ENCODE measurements at regions not wholly inside any gene's neighbourhood (a gene's known extent, or its start where the extent isn't known, plus 50 kb on each side); places are given as distances from the start of the nearest gene placed in this dataset.
"Not testable (repeated sequence)": the region's sequence is repeated elsewhere in the genome, so short reads cannot be mapped to it uniquely, and the experiment has no call there.

GRCh38 chr12:128026696-128027574 is 240.0 kb upstream of the TMEM132C start:
- Histone ChIP-seq H2AFZ (ENCODE audit: low read length) (no peak overlapping the region), H3K27me3 (ENCODE audit: insufficient read depth, low read length) (no peaks in the 10 kb centered on the region), H3K4me3 (ENCODE audit: low read depth, low read length, poor library complexity, severe bottlenecking) (no peak overlapping the region), H3K4me2 (ENCODE audit: low read length) (no peak overlapping the region), H3K36me3 (ENCODE audit: insufficient read depth, low read length) (no peaks in the 10 kb centered on the region), H3K9me3 (ENCODE audit: low read length) (no peaks in the 10 kb centered on the region), H4K20me1 (ENCODE audit: insufficient read depth, low read length) (no peaks in the 10 kb centered on the region), H3K79me2 (ENCODE audit: insufficient read depth, low read length) (no peaks in the 10 kb centered on the region), H3K4me1 (ENCODE audit: insufficient read depth, low read length, severe bottlenecking) (no peaks in the 10 kb centered on the region), H3K9me2 (ENCODE audit: low read depth, low read length) (no peaks in the 10 kb centered on the region), H3K27ac (ENCODE audit: low read depth, low read length, poor library complexity, severe bottlenecking) (no peak overlapping the region), H3F3A (ENCODE audit: insufficient read depth, low read length) (no peaks in the 10 kb centered on the region), H3K9ac (ENCODE audit: low read length) (no peak overlapping the region)
- TF ChIP-seq CTCF (IDR thresholded peaks at IDR 0.05; ENCODE audit: low read length): no peak

- no peak overlapping the region for H2AFZ ChIP-seq (ENCODE audit: low read length)
- H3K79me2 ChIP-seq (ENCODE audit: insufficient read depth, low read length): no peaks in the 10 kb centered on the region
- H3K27ac ChIP-seq (ENCODE audit: low read depth, low read length, poor library complexity, severe bottlenecking): no peak overlapping the region
- H3K27me3 ChIP-seq (ENCODE audit: insufficient read depth, low read length): no peaks in the 10 kb centered on the region
- H4K20me1 ChIP-seq (ENCODE audit: insufficient read depth, low read length): no peaks in the 10 kb centered on the region
- no peaks in the 10 kb centered on the region for H3F3A ChIP-seq (ENCODE audit: insufficient read depth, low read length)
- no peak overlapping the region for H3K9ac ChIP-seq (ENCODE audit: low read length)
- H3K9me3 ChIP-seq (ENCODE audit: low read length): no peaks in the 10 kb centered on the region
- no peaks in the 10 kb centered on the region for H3K36me3 ChIP-seq (ENCODE audit: insufficient read depth, low read length)
- H3K9me2 ChIP-seq (ENCODE audit: low read depth, low read length): no peaks in the 10 kb centered on the region
- no peaks in the 10 kb centered on the region for H3K4me1 ChIP-seq (ENCODE audit: insufficient read depth, low read length, severe bottlenecking)
- no peak for TF ChIP-seq CTCF (IDR thresholded peaks at IDR 0.05; ENCODE audit: low read length)
- no peak for TF ChIP-seq EZH2 (IDR thresholded peaks at IDR 0.05; ENCODE audit: borderline replicate concordance, low read length)
- H3K4me2 ChIP-seq (ENCODE audit: low read length): no peak overlapping the region
- H3K4me3 ChIP-seq (ENCODE audit: low read depth, low read length, poor library complexity, severe bottlenecking): no peak overlapping the region
Observed at GRCh38 chr12:128033473-128033872, 233.5 kb upstream of the TMEM132C start.

- no peak overlapping the region for H3K4me3 ChIP-seq (ENCODE audit: low read depth, low read length, poor library complexity, severe bottlenecking)
- H3K27ac ChIP-seq (ENCODE audit: low read depth, low read length, poor library complexity, severe bottlenecking): no peak overlapping the region
- no peak overlapping the region for H3K4me2 ChIP-seq (ENCODE audit: low read length)
- no peaks in the 10 kb centered on the region for H3K79me2 ChIP-seq (ENCODE audit: insufficient read depth, low read length)
- no peaks in the 10 kb centered on the region for H4K20me1 ChIP-seq (ENCODE audit: insufficient read depth, low read length)
- no peaks in the 10 kb centered on the region for H3K4me1 ChIP-seq (ENCODE audit: insufficient read depth, low read length, severe bottlenecking)
- no peaks in the 10 kb centered on the region for H3K9me3 ChIP-seq (ENCODE audit: low read length)
- H3K27me3 ChIP-seq (ENCODE audit: insufficient read depth, low read length): no peaks in the 10 kb centered on the region
- TF ChIP-seq EZH2 (IDR thresholded peaks at IDR 0.05; ENCODE audit: borderline replicate concordance, low read length): no peak
- TF ChIP-seq CTCF (IDR thresholded peaks at IDR 0.05; ENCODE audit: low read length): no peak
- H3K36me3 ChIP-seq (ENCODE audit: insufficient read depth, low read length): no peaks in the 10 kb centered on the region
- H3K9me2 ChIP-seq (ENCODE audit: low read depth, low read length): no peaks in the 10 kb centered on the region
- H2AFZ ChIP-seq (ENCODE audit: low read length): no peak overlapping the region
- H3F3A ChIP-seq (ENCODE audit: insufficient read depth, low read length): no peaks in the 10 kb centered on the region
- no peak overlapping the region for H3K9ac ChIP-seq (ENCODE audit: low read length)
Observed at GRCh38 chr12:128040971-128041370, 226.0 kb upstream of the TMEM132C start.

- H3K27ac ChIP-seq (ENCODE audit: low read depth, low read length, poor library complexity, severe bottlenecking); H3K9me3 ChIP-seq (ENCODE audit: low read length); H3K79me2 ChIP-seq (ENCODE audit: insufficient read depth, low read length); H2AFZ ChIP-seq (ENCODE audit: low read length); H3K4me1 ChIP-seq (ENCODE audit: insufficient read depth, low read length, severe bottlenecking); H3K9me2 ChIP-seq (ENCODE audit: low read depth, low read length); H3K9ac ChIP-seq (ENCODE audit: low read length); H3K27me3 ChIP-seq (ENCODE audit: insufficient read depth, low read length); H3F3A ChIP-seq (ENCODE audit: insufficient read depth, low read length); H3K4me2 ChIP-seq (ENCODE audit: low read length); H3K36me3 ChIP-seq (ENCODE audit: insufficient read depth, low read length); H4K20me1 ChIP-seq (ENCODE audit: insufficient read depth, low read length); H3K4me3 ChIP-seq (ENCODE audit: low read depth, low read length, poor library complexity, severe bottlenecking): not testable (repeated sequence)
Observed at GRCh38 chr12:128042283-128042682, 224.7 kb upstream of the TMEM132C start.
